ENCODE measurements at regions not wholly inside any gene's neighbourhood (a gene's known extent, or its start where the extent isn't known, plus 50 kb on each side); places are given as distances from the start of the nearest gene placed in this dataset.

- 76 to 77% methylated on average over 6 of the region's 6 CpGs for WGBS, 2 donors
- Histone ChIP-seq H3K9me3 (no peaks in the 10 kb centered on the region), H3K4me3 (no peak overlapping the region), H3K36me3 (no peaks in the 10 kb centered on the region), H3K4me1 (no peaks in the 10 kb centered on the region), H3K27ac (no peak overlapping the region), H3K27me3 (peaks cover 0 to 8% (median 0%) of the 10 kb centered on the region in 3 donors)
- TF ChIP-seq EP300 (IDR thresholded peaks at IDR 0.05) (no peak), POLR2A (IDR thresholded peaks at IDR 0.05) (no peak), POLR2AphosphoS5 (IDR thresholded peaks at IDR 0.05) (no peak), CTCF (IDR thresholded peaks at IDR 0.05) (no peak)
- no peak for DNase-seq
- intact Hi-C loops (cut with DNase I): no loop called here
Observed at GRCh38 chr22:44604991-44605390, 97.0 kb upstream of the PRR5 start.

- Histone ChIP-seq H3K27ac (no peak overlapping the region), H3K4me1 (no peaks in the 10 kb centered on the region), H3K36me3 (no peaks in the 10 kb centered on the region), H3K4me3 (no peak overlapping the region), H3K27me3 (peaks cover 0 to 8% (median 0%) of the 10 kb centered on the region in 3 donors), H3K9me3 (no peaks in the 10 kb centered on the region)
- intact Hi-C loops (cut with DNase I): no loop called here
- TF ChIP-seq POLR2A (IDR thresholded peaks at IDR 0.05) (no peak), POLR2AphosphoS5 (IDR thresholded peaks at IDR 0.05) (no peak), EP300 (IDR thresholded peaks at IDR 0.05) (no peak), CTCF (IDR thresholded peaks at IDR 0.05) (no peak)
- no peak for DNase-seq
- 70 to 87% methylated on average over 4 of the region's 4 CpGs for WGBS, 2 donors
Observed at GRCh38 chr22:44604455-44604854, 97.5 kb upstream of the PRR5 start.

- Histone ChIP-seq H3K9me3 (no peaks in the 10 kb centered on the region), H3K4me1 (no peaks in the 10 kb centered on the region), H3K4me3 (no peak overlapping the region), H3K27me3 (peaks cover 0 to 8% (median 0%) of the 10 kb centered on the region in 3 donors), H3K36me3 (no peaks in the 10 kb centered on the region), H3K27ac (no peak overlapping the region)
- intact Hi-C loops (cut with DNase I): no loop called here
- 81 to 85% methylated on average over 11 of the region's 11 CpGs for WGBS, 2 donors
- TF ChIP-seq CTCF (IDR thresholded peaks at IDR 0.05) (no peak), POLR2AphosphoS5 (IDR thresholded peaks at IDR 0.05) (no peak), EP300 (IDR thresholded peaks at IDR 0.05) (no peak), POLR2A (IDR thresholded peaks at IDR 0.05) (no peak)
- DNase-seq: no peak
Observed at GRCh38 chr22:44603767-44604166, 98.2 kb upstream of the PRR5 start.

GRCh38 chr22:44601725-44602124 lies 100.3 kb upstream of the PRR5 start:
- H3K9me3 ChIP-seq: no peaks in the 10 kb centered on the region
- WGBS, 2 donors: 76 to 87% methylated on average over 5 of the region's 5 CpGs
- H3K27ac ChIP-seq: no peak overlapping the region
- no peak overlapping the region for H3K4me3 ChIP-seq
- no peak for DNase-seq
- TF ChIP-seq POLR2AphosphoS5 (IDR thresholded peaks at IDR 0.05) (no peak), EP300 (IDR thresholded peaks at IDR 0.05) (no peak), POLR2A (IDR thresholded peaks at IDR 0.05) (no peak), CTCF (IDR thresholded peaks at IDR 0.05) (no peak)
- H3K27me3 ChIP-seq: peaks cover 0 to 8% (median 0%) of the 10 kb centered on the region in 3 donors
- H3K36me3 ChIP-seq: no peaks in the 10 kb centered on the region
- intact Hi-C loops (cut with DNase I): no loop called here
- H3K4me1 ChIP-seq: no peaks in the 10 kb centered on the region

- 62 to 84% methylated on average over 7 of the region's 7 CpGs for WGBS, 2 donors
- DNase-seq: no peak
- Histone ChIP-seq H3K4me1 (peaks cover 0 to under 1% (median under 1%) of the 10 kb centered on the region in 4 donors), H3K36me3 (no peaks in the 10 kb centered on the region), H3K27me3 (peaks cover 0 to 3% (median 0%) of the 10 kb centered on the region in 3 donors), H3K4me3 (no peak overlapping the region), H3K27ac (no peak overlapping the region), H3K9me3 (no peaks in the 10 kb centered on the region)
- TF ChIP-seq CTCF (IDR thresholded peaks at IDR 0.05) (no peak), POLR2AphosphoS5 (IDR thresholded peaks at IDR 0.05) (no peak), EP300 (IDR thresholded peaks at IDR 0.05) (no peak), POLR2A (IDR thresholded peaks at IDR 0.05) (no peak)
- intact Hi-C loops (cut with DNase I): no loop called here
Observed at GRCh38 chr22:44601189-44601588, 100.8 kb upstream of the PRR5 start.
